Right ventricle myocardium superior (tissue), 1 donor: ENCODE measurements at regions not wholly inside any gene's neighbourhood (a gene's known extent, or its start where the extent isn't known, plus 50 kb on each side); places are given as distances from the start of the nearest gene placed in this dataset.
"Not testable (repeated sequence)": the region's sequence is repeated elsewhere in the genome, so short reads cannot be mapped to it uniquely, and the experiment has no call there.

Experiments
- ATAC-seq: fragments of 200-7000 bp; cut with Tn5 transposase; one replicate; pipeline ENCODE4 v1.9.1; 2020; ENCODE audit warnings: mild to moderate bottlenecking; ENCODE audit not compliant: poor library complexity
- DNase-seq: peaks from one replicate; pipeline ENCODE4 v3.0.0-alpha.2; 2020
- intact Hi-C: fragments of 100-400 bp; cut with DNase I; formaldehyde crosslinking; loops from one replicate; pipeline ENCODE4 v1.11.2; 2022
- donor health status: DM: no; HTN: yes; CAD: no; lungs with severe emphysema.

- intact Hi-C loops: no loop called here
- DNase-seq: no peak
- no peak for ATAC-seq
Measured at GRCh38 chr2:76204048-76204447, 493.3 kb upstream of the GCFC2 start.

DNA sequence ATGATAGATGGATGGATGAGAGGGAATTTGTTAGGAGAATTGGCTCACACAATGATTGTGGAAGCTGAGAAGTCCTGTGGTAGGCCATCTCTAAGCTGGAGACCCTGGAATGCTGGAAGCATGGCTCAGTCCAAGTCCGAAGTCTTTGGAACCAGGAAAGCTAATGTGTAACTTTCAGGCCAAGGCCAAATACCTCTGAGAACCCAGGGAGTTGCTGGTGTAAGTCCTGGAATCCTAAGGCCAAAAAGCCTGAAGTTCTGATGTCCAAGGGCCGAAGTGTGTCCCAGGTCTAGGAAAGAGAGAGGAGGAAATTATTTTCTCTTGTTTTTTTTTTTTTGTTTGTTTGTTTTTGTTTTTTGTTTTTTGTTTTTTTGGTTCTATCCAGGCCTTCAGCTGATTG, 492.2 kb upstream of the GCFC2 start:
- ATAC-seq (no peak), DNase-seq (no peak)
- intact Hi-C loops: no loop called here

- DNase-seq (no peak), ATAC-seq (no peak)
- intact Hi-C loops: loop anchor here (5.0 kb wide), 1 partner anchor 399 kb away; no protein-coding TSS in a partner anchor
Measured at GRCh38 chr2:76197842-76198448, 487.2 kb upstream of the GCFC2 start.

DNA sequence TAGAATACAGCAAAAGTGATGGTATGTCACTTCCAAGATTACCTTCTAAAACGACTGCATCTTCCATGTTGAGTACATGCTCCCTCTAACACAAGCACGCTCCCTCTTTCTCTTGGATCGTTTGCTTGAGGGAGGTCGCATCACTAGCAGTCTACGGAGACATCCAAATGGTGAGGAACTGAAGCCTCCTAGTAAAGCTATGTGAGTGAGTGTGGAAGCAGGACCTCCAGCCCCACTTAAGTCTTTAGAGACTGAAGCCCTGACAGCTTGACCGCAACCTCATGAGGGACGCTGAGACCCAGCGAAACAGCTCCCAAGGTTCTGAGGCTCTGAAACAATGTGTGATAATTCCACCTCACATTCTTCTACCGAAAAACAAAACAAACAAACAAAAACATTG, 486.7 kb upstream of the GCFC2 start:
- intact Hi-C loops: loop anchor here (5.0 kb wide), 1 partner anchor 400 kb away; no protein-coding TSS in a partner anchor
- no peak for ATAC-seq
- no peak for DNase-seq

- intact Hi-C loops: no loop called here
- DNase-seq (no peak), ATAC-seq (no peak)
Measured at GRCh38 chr2:76194031-76194775, 483.5 kb upstream of the GCFC2 start.

GRCh38 chr2:76193089-76193488, 482.4 kb upstream of the GCFC2 start:
- intact Hi-C loops: no loop called here
- ATAC-seq (no peak), DNase-seq (no peak)

DNA sequence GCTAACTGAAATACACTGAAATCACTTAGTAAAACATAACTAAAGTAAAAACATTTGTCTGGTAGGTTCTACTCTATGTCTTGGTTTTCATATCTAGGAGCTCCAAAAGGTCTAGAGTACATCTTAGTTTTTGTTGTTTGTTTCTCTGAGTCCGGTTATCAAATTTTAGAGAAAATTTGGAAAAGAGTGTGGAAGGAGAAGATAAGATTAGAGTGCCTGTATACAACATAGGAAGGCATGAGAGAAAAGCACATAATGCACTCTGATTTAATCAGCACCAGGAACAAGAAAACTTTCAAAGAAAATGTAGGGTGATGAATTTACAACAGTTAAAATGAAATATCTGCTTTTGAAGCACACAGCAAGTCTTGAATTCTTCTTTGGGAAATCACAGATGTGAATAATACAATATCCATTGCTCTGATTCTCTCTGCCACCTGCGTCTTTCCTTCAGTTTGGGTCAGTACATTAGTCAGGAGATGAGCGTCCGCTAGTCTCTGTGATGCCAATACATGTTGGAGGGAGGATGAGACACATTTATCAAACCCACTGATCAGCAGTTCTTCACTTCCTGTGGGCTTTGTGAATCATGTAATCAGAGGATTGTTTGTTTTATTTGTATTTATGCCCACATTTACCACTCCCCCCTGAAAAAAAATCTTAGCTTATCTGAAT, 477.8 kb upstream of the GCFC2 start:
- ATAC-seq: no peak
- intact Hi-C loops: no loop called here

DNA sequence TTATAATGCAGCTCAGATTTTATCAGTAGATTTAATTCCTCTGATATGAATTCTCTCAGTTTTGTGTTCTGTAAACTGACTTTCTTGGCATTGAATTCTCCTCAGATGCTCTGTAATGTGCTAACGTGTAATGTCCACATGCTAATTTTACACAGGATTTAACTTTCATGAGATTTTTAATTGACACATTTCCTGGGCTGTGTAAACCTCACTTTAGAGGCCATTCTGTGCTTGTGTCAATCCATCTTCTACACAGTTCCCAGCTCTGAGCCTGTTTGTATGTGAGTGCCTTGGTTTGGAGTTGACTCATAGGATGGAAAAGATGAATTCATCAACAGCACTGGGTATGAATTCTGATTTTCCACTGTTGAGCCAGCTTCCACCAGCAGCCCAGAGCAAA, 476.7 kb upstream of the GCFC2 start:
- intact Hi-C loops: no loop called here
- ATAC-seq (no peak), DNase-seq (no peak)

More for the DNA sequence above, 477.8 kb upstream of the GCFC2 start:
- no peak for DNase-seq

- intact Hi-C loops: no loop called here
- DNase-seq (no peak), ATAC-seq (no peak)
Measured at GRCh38 chr2:76180676-76181075, 470.0 kb upstream of the GCFC2 start.

DNA sequence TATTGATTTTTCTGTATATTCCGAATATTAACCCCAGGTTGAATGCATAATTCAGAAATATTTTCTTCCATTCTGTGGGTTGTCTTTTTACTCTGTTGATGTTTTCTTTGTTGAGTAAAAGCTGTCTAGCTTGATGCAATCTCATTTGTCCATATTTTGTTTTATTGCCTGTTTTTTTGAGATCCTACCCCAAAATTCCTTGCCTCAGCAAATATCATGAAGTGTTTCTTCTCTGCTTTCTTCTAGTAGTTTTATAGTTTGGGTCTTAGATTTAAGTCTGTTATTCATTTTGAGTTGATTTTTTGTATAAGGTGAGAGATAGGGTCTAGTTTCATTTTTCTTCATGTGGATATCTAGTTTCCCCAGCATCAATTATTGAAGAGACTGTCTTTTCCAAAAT, 467.9 kb upstream of the GCFC2 start:
- intact Hi-C loops: no loop called here
- DNase-seq (no peak), ATAC-seq (no peak)

- no peak for ATAC-seq
- intact Hi-C loops: no loop called here
- no peak for DNase-seq
Measured at GRCh38 chr2:76175295-76175694, 464.6 kb upstream of the GCFC2 start.

DNA sequence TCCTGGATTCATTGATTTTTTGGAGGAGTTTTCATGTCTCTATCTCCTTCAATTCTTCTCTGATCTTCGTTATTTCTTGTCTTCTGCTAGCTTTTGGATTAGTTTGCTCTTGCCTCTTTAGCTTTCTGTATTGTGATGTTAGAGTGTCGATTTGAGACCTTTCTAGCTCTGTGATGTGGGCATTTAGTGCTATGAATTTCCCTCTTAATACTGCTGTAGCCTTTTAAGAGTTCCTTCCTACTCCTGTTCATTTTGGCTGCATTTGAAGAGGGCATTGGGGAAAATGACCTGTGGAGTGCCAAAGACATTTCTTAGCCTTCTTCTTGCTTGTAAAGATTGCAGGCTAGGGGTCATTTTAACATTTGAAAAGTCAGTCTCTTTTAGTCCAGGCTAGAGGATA, 463.8 kb upstream of the GCFC2 start:
- intact Hi-C loops: no loop called here
- ATAC-seq (no peak), DNase-seq (no peak)

- DNase-seq, intact Hi-C loops: not testable (repeated sequence)
Measured at GRCh38 chr2:76173206-76173605, 462.5 kb upstream of the GCFC2 start.

GRCh38 chr2:76172154-76172595, 461.5 kb upstream of the GCFC2 start:
- ATAC-seq, DNase-seq, intact Hi-C loops: not testable (repeated sequence)

More at GRCh38 chr2:76173206-76173605, 462.5 kb upstream of the GCFC2 start:
- not testable (repeated sequence) for ATAC-seq

- DNase-seq (no peak), ATAC-seq (no peak)
- intact Hi-C loops: no loop called here
Measured at GRCh38 chr2:76170856-76171255, 460.1 kb upstream of the GCFC2 start.

GRCh38 chr2:76170009-76170384, 459.3 kb upstream of the GCFC2 start:
- no peak for ATAC-seq
- intact Hi-C loops: no loop called here
- DNase-seq: no peak

DNA sequence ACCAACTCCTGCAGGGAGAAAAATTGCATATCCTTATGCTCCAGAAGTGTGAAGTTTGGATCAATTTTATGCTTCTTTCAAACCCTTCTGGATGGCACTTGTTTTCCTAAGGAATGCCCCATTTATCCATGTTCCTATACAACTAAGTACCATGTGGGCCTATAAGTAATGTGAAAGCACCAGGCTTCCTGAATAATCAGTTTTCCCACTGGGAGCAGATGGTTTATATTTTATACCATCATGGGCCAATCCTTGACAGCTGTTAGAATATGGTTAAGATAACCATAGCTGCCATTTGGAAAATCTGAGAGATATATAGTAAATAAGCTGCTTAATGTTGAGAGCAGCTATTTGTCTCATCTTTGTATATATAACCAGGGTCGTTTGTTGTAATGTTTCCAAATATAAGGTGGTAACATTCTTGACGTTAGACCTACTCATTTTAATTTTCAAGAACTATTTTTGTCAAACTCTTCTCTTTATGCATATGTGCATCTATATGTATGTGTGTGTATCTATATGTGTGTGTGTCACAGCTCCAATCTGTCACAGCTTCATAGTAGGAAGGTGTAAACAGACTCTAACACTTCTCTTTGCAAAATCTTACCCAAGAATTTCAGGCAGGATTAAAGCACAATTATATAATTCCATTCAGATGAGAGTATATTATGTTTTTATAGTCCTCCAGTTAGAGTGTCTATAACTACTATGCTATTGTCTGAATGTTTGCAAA, 458.7 kb upstream of the GCFC2 start:
- intact Hi-C loops: no loop called here
- ATAC-seq (no peak), DNase-seq (no peak)

DNA sequence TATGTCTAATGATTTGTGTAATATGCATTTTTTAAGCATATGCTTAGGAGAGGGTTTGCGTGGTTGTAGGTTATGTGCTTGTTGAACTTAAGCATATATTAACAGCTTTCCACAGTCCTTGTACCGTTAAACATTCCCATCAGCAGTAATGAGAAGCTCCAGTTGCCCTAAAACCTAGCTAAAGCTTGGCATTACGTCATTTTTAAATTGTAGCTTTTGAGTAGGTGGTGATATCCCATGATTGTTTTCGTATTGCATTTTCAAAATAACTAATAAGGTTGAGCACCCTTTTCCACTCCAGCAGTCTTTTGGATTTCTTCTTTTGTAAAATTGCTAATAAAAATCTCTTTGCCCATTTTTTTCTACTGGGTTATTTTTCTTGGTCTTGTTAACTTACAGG, 453.1 kb upstream of the GCFC2 start:
- ATAC-seq (no peak), DNase-seq (no peak)
- intact Hi-C loops: no loop called here

GRCh38 chr2:76160670-76161069, 450.0 kb upstream of the GCFC2 start:
- ATAC-seq (no peak), DNase-seq (no peak)
- intact Hi-C loops: no loop called here
